AG09309 (cell line): ENCODE measurements at regions not wholly inside any gene's neighbourhood (a gene's known extent, or its start where the extent isn't known, plus 50 kb on each side); places are given as distances from the start of the nearest gene placed in this dataset.

Experiments used
- DNase-seq: peaks from one replicate; pipeline ENCODE4 v3.0.0-alpha.2; 2010; ENCODE audit warnings: low read depth
- H3K4me3 ChIP-seq: 2 replicates; pipeline ENCODE4 v1.5.1; 2011; ENCODE audit warnings: mild to moderate bottlenecking, low read depth, low read length, moderate library complexity; ENCODE audit not compliant: control insufficient read depth
- TF ChIP-seq, protein P1 (sequence below): IDR thresholded peaks from 2 replicates; pipeline ENCODE4 v1.5.1; 2011; ENCODE audit warnings: mild to moderate bottlenecking, low read depth, low read length, inconsistent platforms; ENCODE audit not compliant: insufficient read depth, control insufficient read depth; ENCODE audit errors: missing control alignments

DNA sequence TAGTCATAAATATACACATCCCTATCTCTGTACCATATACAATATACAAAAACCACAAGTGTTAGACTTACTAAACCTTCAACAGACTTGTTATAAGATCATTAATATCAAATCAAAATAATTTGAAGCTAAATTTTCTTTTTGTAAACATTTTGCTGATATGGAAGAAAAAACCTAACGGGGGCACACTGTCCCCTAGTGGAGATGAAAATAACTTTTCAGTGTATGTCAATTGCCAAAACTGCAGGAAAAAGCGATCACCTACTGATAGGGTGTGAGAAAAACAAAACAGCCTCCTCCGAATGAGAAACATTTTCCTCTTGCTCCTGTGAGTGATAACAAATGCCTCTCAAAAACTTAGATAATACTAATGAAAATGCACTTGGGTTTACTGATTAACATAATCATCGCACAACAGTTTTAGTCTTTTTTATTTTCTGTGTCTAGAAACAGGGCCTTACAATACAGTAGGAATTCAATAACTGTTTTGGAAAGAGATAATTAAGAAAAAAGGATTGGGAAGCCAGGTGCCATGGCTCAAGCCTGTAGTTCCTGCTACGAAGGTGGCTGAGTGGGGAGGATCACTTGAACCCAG is 322.7 kb downstream of the CRPPA start:
- no peak overlapping the region for H3K4me3 ChIP-seq
- TF ChIP-seq, protein P1, sequence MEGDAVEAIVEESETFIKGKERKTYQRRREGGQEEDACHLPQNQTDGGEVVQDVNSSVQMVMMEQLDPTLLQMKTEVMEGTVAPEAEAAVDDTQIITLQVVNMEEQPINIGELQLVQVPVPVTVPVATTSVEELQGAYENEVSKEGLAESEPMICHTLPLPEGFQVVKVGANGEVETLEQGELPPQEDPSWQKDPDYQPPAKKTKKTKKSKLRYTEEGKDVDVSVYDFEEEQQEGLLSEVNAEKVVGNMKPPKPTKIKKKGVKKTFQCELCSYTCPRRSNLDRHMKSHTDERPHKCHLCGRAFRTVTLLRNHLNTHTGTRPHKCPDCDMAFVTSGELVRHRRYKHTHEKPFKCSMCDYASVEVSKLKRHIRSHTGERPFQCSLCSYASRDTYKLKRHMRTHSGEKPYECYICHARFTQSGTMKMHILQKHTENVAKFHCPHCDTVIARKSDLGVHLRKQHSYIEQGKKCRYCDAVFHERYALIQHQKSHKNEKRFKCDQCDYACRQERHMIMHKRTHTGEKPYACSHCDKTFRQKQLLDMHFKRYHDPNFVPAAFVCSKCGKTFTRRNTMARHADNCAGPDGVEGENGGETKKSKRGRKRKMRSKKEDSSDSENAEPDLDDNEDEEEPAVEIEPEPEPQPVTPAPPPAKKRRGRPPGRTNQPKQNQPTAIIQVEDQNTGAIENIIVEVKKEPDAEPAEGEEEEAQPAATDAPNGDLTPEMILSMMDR, result peak; percentile 78
- DNase-seq, result no peak

DNA sequence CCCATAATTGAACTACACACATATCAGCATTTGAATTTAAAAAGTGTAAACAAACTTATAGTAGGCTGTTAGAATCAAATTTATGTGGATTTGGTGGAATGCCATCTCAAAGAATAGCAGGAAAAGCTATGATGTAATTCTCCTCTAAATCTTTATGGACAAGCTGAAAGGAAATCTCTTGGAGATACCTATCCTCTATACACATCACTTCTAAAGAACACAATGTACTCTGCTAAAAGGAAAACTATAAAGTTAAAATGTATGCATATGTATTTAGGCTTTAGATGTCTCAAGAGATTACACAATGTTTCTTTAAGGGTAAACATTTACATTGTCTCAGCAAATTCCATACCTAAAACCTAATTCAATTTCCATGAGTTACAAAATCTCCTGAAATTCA is 323.3 kb downstream of the CRPPA start:
- TF ChIP-seq, protein P1, result no peak
- no peak for DNase-seq
- no peak overlapping the region for H3K4me3 ChIP-seq

DNA sequence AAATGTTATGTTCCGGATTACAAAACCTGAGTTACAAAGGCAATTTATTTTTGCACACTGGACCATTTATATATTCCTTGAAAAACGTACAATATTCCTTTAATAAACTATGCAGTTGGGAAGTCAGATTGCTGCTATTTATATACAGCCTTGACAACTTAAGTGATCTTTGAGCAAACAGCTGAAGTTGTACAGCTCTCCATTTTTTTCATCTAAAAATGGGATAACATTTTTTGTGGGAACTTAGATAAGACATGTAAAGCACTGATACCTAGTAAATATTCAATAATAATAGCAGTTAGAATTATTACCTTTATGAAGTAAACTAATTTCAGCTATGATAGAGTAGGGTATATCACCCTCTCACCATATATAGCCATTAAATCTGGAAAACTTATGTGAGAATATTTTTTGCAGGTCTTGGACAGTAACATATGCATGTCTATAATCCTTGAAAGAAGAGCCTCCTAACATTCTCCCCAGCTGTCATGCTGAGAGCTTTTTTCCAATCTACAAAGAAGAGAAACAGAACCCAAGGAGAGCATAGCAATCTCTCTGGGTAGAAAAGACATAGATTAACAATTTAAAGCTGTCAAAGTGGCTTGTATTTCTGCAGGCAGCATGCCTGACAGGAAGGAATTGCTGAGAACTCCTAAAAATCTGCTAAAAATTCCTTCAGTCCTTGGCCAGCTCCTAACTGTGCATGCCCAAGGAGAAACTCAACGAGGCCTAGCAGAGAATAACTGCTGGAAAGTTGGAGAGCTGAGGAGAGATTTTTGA is 326.0 kb downstream of the CRPPA start:
- DNase-seq, result no peak
- H3K4me3 ChIP-seq, result no peak overlapping the region
- TF ChIP-seq, protein P1, result no peak

DNA sequence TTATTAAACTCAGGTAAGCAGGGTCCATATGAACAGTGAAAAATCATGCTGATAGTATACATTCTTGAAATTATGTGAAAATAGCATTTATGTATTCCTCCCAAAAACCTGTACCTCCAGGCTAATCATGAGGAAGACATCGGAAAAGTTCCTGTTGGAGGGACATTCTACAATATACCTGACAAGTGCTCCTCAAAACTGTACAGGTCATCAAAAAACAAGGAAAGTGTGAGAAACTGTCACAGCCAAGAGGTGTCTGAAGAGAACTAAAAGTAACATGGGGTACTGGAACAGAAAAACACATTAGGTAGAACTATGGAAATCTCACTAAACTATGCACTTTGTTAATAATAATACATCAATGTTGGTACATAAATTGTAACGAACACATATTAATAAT is 326.7 kb downstream of the CRPPA start:
- no peak overlapping the region for H3K4me3 ChIP-seq
- TF ChIP-seq, protein P1, result no peak
- DNase-seq, result no peak

DNA sequence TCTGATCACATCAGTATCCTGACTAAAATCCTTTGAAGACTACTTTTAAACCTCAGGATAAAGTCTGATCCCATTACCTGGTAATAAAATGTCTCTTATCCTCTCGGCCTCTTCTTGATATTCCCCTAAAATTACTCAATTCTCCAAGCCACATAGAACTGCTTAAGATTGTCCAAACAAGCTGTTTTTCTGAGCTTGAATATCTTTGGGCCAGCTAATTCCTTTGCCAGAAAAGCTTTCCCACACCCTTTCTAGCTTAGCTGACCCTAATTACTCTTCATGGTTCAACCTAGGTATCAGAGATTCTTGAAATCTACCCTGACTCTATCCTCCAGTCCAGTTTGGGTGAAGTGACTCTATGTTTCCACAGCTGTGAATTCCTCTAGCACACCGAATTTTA is 328.6 kb downstream of the CRPPA start:
- no peak overlapping the region for H3K4me3 ChIP-seq
- DNase-seq, result no peak
- TF ChIP-seq, protein P1, result no peak

DNA sequence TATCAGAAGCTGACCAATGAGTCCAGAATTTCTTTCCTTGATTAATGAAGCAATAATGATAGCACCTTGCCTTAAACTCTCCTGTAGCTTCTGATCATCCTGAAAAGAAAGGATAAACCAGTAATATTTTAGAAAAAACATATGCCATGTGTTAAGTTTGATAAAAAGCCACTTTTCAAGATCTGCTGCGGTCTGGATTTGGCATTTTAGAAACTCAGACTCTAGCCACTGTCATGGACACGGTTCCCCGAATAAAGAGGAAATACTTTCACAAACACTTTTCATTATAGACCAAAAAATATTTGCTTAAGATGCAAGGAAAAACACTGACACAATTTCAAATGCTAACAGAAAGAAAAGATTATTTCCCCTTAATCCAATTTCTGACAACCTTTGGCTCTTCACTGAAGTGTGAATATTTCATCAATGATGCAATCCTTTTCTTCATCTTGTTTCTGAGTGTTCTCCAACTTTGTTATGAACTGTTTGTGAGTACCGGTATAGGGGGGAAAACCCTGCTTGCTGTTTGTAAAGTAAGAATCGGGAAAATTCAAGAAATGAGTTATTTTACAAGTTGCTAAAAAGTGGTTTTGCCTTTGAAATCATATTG is 329.5 kb downstream of the CRPPA start:
- TF ChIP-seq, protein P1, result no peak
- H3K4me3 ChIP-seq, result no peak overlapping the region
- no peak for DNase-seq
